Muscle layer of duodenum (tissue), 2 donors: ENCODE measurements at regions not wholly inside any gene's neighbourhood (a gene's known extent, or its start where the extent isn't known, plus 50 kb on each side); places are given as distances from the start of the nearest gene placed in this dataset.
"Not testable (repeated sequence)": the region's sequence is repeated elsewhere in the genome, so short reads cannot be mapped to it uniquely, and the experiment has no call there.

Experiments used
- H3K27ac ChIP-seq: one replicate; pipeline ENCODE4 v1.7.0; 2013; ENCODE audit warnings: mild to moderate bottlenecking, low read length
- H3K27me3 ChIP-seq: one replicate; pipeline ENCODE4 v1.7.0; 2013; ENCODE audit warnings: low read depth, mild to moderate bottlenecking, control low read depth, low read length
- H3K36me3 ChIP-seq, 2 donors: one replicate each; pipeline ENCODE4 v1.7.0; 2013; ENCODE audit warnings: low read length in 2 of 2, control low read depth in 1 of 2, mild to moderate bottlenecking in 1 of 2; ENCODE audit not compliant: insufficient read depth in 2 of 2, control insufficient read depth in 1 of 2
- H3K4me1 ChIP-seq, 2 donors: one replicate each; pipeline ENCODE4 v1.7.0; 2013; ENCODE audit warnings: low read length in 2 of 2, mild to moderate bottlenecking in 2 of 2, control low read depth in 1 of 2, moderate library complexity in 1 of 2; ENCODE audit not compliant: insufficient read depth in 2 of 2, control insufficient read depth in 1 of 2
- H3K4me3 ChIP-seq, 2 donors: one replicate each; pipeline ENCODE4 v1.7.0; 2013; ENCODE audit warnings: low read length in 2 of 2, low read depth in 1 of 2, mild to moderate bottlenecking in 1 of 2
- H3K9me3 ChIP-seq, 2 donors: one replicate each; pipeline ENCODE4 v1.7.0; 2013; ENCODE audit warnings: low read length in 2 of 2, control low read depth in 1 of 2, mild to moderate bottlenecking in 1 of 2; ENCODE audit not compliant: control insufficient read depth in 1 of 2
- donor health status: healthy.

GRCh38 chr9:7676609-7677156 is 122.9 kb downstream of the DMAC1 start:
- Histone ChIP-seq H3K4me1 (no peaks in the 10 kb centered on the region), H3K9me3 (no peaks in the 10 kb centered on the region), H3K27ac (no peak overlapping the region), H3K27me3 (no peaks in the 10 kb centered on the region), H3K36me3 (no peaks in the 10 kb centered on the region), H3K4me3 (no peak overlapping the region)

- no peaks in the 10 kb centered on the region for H3K4me1 ChIP-seq
- H3K4me3 ChIP-seq = no peak overlapping the region
- no peak overlapping the region for H3K27ac ChIP-seq
- H3K36me3 ChIP-seq = no peaks in the 10 kb centered on the region
- no peaks in the 10 kb centered on the region for H3K27me3 ChIP-seq
- no peaks in the 10 kb centered on the region for H3K9me3 ChIP-seq
These were observed 127.7 kb downstream of the DMAC1 start for GRCh38 chr9:7671847-7672246.

GRCh38 chr9:7668541-7668940 is 131.0 kb downstream of the DMAC1 start:
- Histone ChIP-seq H3K36me3 (no peaks in the 10 kb centered on the region), H3K4me1 (no peaks in the 10 kb centered on the region), H3K4me3 (no peak overlapping the region), H3K27me3 (no peaks in the 10 kb centered on the region), H3K27ac (no peak overlapping the region), H3K9me3 (no peaks in the 10 kb centered on the region)

- Histone ChIP-seq H3K4me1 (no peaks in the 10 kb centered on the region), H3K27ac (no peak overlapping the region), H3K36me3 (no peaks in the 10 kb centered on the region), H3K4me3 (no peak overlapping the region), H3K9me3 (no peaks in the 10 kb centered on the region), H3K27me3 (no peaks in the 10 kb centered on the region)
These were observed 133.7 kb downstream of the DMAC1 start for GRCh38 chr9:7665874-7666273.

GRCh38 chr9:7659766-7660165 is 139.8 kb downstream of the DMAC1 start:
- Histone ChIP-seq H3K9me3 (no peaks in the 10 kb centered on the region), H3K27me3 (no peaks in the 10 kb centered on the region), H3K4me1 (no peaks in the 10 kb centered on the region), H3K4me3 (no peak overlapping the region), H3K36me3 (no peaks in the 10 kb centered on the region), H3K27ac (no peak overlapping the region)

GRCh38 chr9:7656636-7657035 is 142.9 kb downstream of the DMAC1 start:
- H3K36me3 ChIP-seq = no peaks in the 10 kb centered on the region
- no peaks in the 10 kb centered on the region for H3K9me3 ChIP-seq
- no peak overlapping the region for H3K4me3 ChIP-seq
- H3K27ac ChIP-seq = no peak overlapping the region
- H3K27me3 ChIP-seq = no peaks in the 10 kb centered on the region
- H3K4me1 ChIP-seq = no peaks in the 10 kb centered on the region

GRCh38 chr9:7653262-7653661 is 146.3 kb downstream of the DMAC1 start:
- Histone ChIP-seq H3K4me1 (no peaks in the 10 kb centered on the region), H3K9me3 (no peaks in the 10 kb centered on the region), H3K36me3 (no peaks in the 10 kb centered on the region), H3K27ac (no peak overlapping the region), H3K27me3 (no peaks in the 10 kb centered on the region), H3K4me3 (no peak overlapping the region)

GRCh38 chr9:7640231-7640630 is 159.3 kb downstream of the DMAC1 start:
- Histone ChIP-seq H3K27me3 (no peaks in the 10 kb centered on the region), H3K27ac (no peak overlapping the region), H3K4me1 (no peaks in the 10 kb centered on the region), H3K36me3 (no peaks in the 10 kb centered on the region), H3K9me3 (peaks cover 0 to 4% of the 10 kb centered on the region in 2 donors), H3K4me3 (no peak overlapping the region)

- no peaks in the 10 kb centered on the region for H3K36me3 ChIP-seq
- H3K27ac ChIP-seq = no peak overlapping the region
- no peaks in the 10 kb centered on the region for H3K4me1 ChIP-seq
- no peak overlapping the region for H3K4me3 ChIP-seq
- no peaks in the 10 kb centered on the region for H3K27me3 ChIP-seq
- peaks cover 0 to 2% of the 10 kb centered on the region in 2 donors for H3K9me3 ChIP-seq
These were observed 160.1 kb downstream of the DMAC1 start for GRCh38 chr9:7639471-7639870.

GRCh38 chr9:7636838-7637467 is 162.6 kb downstream of the DMAC1 start:
- no peaks in the 10 kb centered on the region for H3K36me3 ChIP-seq
- H3K9me3 ChIP-seq = no peaks in the 10 kb centered on the region
- H3K4me1 ChIP-seq = no peaks in the 10 kb centered on the region
- H3K27ac ChIP-seq = no peak overlapping the region
- no peaks in the 10 kb centered on the region for H3K27me3 ChIP-seq
- H3K4me3 ChIP-seq = no peak overlapping the region

- Histone ChIP-seq H3K4me3 (no peak overlapping the region), H3K27me3 (no peaks in the 10 kb centered on the region), H3K9me3 (no peaks in the 10 kb centered on the region), H3K27ac (no peak overlapping the region), H3K36me3 (no peaks in the 10 kb centered on the region), H3K4me1 (no peaks in the 10 kb centered on the region)
These were observed 163.3 kb downstream of the DMAC1 start for GRCh38 chr9:7636309-7636708.

GRCh38 chr9:7626571-7627029 is 173.0 kb downstream of the DMAC1 start:
- not testable (repeated sequence) for H3K4me1 ChIP-seq, H3K27ac ChIP-seq, H3K36me3 ChIP-seq, H3K27me3 ChIP-seq, H3K9me3 ChIP-seq, H3K4me3 ChIP-seq
